HG03460 (cell line): ENCODE measurements at regions not wholly inside any gene's neighbourhood (a gene's known extent, or its start where the extent isn't known, plus 50 kb on each side); places are given as distances from the start of the nearest gene placed in this dataset.
A peak's percentile ranks its signal among the peaks of the same experiment; 100 is the strongest.
"Not testable (repeated sequence)": the region's sequence is repeated elsewhere in the genome, so short reads cannot be mapped to it uniquely, and the experiment has no call there.

Source experiments
- ATAC-seq: cut with Tn5 transposase; IDR thresholded peaks from one replicate; pipeline ENCODE4 v1.9.1; 2021; ENCODE audit not compliant: unreplicated experiment

DNA sequence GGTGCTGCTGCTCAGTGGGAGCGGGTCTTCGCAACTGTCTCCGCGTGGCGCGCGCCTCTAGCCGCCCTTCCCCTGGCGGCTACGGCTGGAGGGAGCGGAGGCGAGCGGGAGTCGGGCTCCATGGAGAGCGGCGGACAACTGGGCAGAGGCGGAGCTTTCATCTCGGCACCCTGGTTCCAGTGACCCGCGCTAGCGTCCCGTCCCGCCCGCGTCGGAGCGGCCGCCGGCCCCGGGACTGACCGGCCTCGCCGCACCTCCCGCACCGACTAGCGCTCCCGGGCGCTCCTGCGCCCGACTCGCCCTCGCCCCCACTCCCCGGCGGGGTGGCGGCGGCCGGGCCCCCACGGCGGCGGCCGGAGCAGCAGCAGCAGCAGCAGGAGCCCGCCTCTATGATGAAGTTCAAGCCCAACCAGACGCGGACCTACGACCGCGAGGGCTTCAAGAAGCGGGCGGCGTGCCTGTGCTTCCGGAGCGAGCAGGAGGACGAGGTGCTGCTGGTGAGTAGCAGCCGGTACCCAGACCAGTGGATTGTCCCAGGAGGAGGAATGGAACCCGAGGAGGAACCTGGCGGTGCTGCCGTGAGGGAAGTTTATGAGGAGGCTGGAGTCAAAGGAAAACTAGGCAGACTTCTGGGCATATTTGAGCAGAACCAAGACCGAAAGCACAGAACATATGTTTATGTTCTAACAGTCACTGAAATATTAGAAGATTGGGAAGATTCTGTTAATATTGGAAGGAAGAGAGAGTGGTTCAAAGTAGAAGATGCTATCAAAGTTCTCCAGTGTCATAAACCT lies 69.2 kb upstream of the NOTCH2NLA start:
- peak; percentile 45 for ATAC-seq

DNA sequence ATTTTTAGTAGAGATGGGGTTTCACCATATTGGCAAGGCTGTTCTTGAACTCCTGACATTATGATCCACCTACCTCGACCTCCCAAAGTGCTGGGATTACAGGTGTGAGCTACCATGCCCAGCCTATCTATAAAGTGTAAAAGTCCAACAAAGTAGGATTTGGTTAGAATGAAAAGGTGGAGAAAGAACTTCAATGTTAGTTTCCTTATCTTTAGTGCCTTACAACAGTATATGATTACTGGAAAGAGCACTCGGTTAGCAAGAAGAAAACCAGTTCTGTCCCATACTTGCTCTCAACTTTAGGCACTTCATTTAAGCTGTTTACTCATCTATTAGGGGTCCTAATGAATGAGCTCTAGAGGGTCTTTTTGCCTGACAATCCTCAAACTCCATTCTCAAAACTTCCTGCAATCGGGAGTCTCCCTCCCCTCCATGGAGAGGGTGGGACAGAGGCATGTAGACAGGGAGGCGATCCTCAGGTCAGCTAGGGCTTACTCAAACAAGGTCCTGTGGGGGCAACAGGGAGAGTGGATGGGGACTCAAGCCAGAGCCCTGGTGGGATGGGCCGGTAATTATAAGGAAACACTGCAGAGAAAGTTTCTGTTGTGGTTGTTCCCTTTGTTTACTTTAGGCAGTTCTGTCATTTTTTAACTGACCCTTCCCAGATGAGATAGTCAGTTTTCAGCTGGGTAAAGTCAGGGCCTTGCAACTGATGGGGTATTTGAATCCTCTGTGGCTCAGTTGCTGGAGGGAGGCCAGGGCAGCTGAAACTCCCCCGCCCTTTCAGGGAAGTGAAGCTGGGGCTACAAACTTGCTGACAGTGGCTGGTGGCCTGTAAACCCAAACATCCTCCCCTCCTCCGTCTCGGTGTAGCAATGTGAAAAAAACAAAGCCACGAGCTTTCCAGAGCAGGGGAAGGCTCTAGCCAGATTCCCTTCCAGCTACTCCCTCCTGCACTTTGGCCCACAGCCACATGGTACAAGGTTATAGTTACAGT lies 64.4 kb upstream of the NOTCH2NLA start:
- ATAC-seq: peak; percentile 61

DNA sequence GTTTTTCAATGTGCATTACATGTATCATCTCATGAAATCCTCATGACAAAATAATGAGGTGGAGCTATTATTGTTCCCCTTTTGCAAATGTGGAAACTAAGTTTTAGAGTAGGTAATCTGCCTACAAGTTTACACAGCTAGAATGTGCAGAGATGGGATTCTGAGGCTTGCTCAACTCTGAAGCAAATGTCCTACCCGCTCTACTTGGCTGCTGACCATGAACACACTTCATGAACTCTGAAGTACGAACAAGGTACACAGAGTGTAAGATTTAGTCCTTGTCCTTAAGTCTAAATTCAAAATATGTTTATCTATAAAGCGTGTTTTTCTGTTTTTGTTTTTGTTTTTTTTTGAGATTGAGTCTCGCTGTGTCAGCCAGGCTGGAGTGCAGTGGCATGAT lies 63.6 kb upstream of the NOTCH2NLA start:
- ATAC-seq: not testable (repeated sequence)

DNA sequence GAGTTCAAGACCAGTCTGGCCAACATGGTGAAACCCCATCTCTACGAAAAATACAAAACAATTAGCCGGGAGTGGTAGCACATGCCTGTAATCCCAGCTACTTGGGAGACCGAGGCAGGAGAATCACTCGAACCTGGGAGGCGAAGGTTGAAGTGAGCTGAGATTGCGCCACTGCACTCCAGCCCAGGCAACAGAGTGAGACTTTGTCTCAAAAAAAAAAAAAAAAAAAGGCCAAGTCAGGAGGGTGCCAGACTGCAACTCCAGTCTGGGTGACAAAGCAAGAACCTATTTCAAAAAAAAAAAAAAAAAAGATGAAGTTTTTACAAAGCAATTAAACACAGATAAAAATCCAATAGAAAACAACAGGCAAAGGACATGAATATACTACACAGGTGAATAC lies 59.1 kb upstream of the NOTCH2NLA start:
- ATAC-seq: not testable (repeated sequence)

DNA sequence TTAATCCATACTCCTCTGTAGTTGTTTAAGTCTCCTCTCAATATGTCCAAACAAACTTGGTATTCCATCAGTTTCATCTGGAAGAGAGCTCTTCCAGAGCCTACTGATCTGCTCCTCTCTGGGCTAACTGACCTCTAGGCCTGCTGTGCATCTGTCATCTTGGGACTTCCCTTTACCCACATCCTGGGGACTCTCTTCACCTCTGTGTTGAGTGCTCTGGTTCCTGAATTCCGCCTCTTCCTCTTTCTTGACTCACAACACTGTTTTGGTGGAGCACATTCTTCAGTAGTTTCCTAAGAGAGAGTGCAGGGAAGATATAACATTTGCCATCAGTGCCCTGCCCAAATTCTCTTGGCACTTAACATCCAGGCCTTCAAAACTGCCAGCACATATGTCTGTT lies 55.9 kb upstream of the NOTCH2NLA start:
- ATAC-seq: not testable (repeated sequence)

DNA sequence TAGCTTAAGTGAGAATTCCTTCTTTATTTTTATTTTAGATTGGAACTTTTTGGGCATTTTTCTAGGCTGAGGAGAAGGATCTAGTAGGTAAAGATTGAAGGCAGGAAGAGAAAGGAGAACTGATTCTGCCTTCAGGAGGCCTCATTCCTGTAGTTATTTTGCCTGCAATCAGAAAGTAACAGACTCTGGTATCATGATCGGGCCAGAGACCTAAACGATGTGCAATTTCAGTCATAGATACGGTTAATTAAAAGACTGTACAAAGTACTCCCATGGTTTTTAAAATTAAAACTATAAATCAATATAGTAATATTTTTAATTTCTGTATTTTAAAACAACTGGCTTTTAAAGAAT lies 54.7 kb upstream of the NOTCH2NLA start:
- not testable (repeated sequence) for ATAC-seq

DNA sequence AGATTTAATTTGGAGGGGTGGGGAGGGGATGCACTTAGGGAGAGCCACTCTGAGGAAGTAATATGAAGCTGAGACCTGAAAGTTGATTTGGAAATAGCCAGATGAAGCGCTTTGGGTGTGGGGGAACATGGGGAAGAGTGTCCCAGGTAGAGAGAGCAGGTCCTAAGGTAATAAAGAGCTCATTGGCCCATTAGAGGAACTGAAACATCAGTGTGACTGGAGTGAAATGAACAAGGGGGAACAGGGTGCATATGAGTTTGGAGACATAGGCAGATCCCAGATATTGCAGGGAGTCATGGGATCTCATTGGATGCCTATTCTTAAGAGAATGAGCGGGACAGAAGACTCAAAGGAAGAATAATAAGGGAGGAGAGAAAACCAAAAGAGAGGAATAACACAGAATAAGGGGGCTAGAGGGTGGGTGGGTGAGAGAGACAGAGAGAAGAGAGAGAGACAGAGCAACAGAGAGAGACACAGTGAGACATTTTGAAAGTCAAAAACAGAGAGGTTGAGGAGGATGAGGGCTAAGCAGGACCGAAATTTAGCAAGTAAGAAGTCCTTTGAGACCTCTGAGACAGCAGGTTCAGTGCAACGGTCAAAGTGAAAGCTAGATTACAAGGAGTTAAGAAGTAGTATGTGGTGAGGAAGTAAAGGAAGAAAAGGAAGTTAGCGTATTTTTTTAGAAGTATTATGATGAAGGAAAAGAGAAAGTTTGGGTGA lies 54.1 kb upstream of the NOTCH2NLA start:
- peak; percentile 65 for ATAC-seq

DNA sequence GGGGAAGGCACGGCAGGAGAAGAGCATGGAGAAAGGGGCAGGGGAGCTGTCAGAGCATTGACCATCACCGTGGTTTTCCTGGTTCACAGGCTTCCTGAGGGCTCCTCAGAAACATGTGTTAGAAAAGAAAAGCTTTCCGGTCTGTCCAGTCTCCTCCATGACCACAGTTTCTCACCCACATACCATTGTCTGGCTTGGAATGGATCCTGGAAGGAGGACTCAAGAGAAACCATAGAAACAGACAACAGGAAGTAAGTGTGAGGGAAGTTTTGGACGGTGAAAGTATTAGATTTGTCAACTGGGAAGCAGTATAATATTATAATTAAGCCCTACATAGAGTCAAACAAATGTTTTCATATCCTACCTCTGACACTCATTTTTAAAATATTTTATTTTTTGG lies 52.7 kb upstream of the NOTCH2NLA start:
- not testable (repeated sequence) for ATAC-seq

DNA sequence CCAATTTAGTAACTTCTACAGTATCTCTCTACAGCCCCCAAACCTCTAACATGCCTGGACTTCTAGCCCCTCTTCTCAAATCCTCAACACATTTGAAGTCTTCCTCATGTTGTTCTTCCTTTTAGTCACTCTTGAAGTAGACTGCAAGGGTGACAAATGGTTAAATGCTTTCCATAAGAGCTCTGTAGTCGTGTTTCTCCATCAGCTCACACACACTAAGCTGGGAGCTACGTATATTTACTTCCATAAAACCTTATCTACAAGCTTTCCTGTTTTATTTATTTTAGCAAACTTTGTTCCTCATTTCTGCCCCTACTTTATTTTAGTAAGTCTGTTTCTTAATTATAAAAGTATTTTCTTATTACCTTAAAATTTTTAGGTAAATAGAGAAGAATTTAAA lies 49.9 kb upstream of the NOTCH2NLA start:
- not testable (repeated sequence) for ATAC-seq
